ENCODE measurements at regions not wholly inside any gene's neighbourhood (a gene's known extent, or its start where the extent isn't known, plus 50 kb on each side); places are given as distances from the start of the nearest gene placed in this dataset.

- TF ChIP-seq CTCF (IDR thresholded peaks at IDR 0.05) (no peak), POLR2A (IDR thresholded peaks at IDR 0.05) (no peak)
These were observed 65.1 kb upstream of the TBL1XR1 start for GRCh38 chr3:177262396-177262795.

Data from testis (tissue), 2 donors.